Small intestine (tissue), 7 donors: ENCODE measurements at regions not wholly inside any gene's neighbourhood (a gene's known extent, or its start where the extent isn't known, plus 50 kb on each side); places are given as distances from the start of the nearest gene placed in this dataset.

Experiments
- DNase-seq, 2 donors: peaks; one replicate each; pipeline versions ENCODE4 v3.0.0 to v3.0.0-alpha.2; 2013
- FAIRE-seq: peaks from 2 replicates; lab custom pipeline; 2012; peaks lifted over from hg19 to GRCh38; lab: Jason Lieb, UNC
- H3K27ac ChIP-seq, 3 donors: one replicate each; pipeline ENCODE4 v1.5.1; 2013; ENCODE audit warnings: low read length in 2 of 3, mild to moderate bottlenecking in 2 of 3, control low read depth in 1 of 3, inconsistent platforms in 1 of 3, low read depth in 1 of 3, moderate library complexity in 1 of 3
- H3K27me3 ChIP-seq, 3 donors: one replicate each; pipeline ENCODE4 v1.6.1; 2013; ENCODE audit warnings: low read length in 3 of 3, inconsistent platforms in 1 of 3; ENCODE audit not compliant: control insufficient read depth in 3 of 3, insufficient read depth in 3 of 3
- H3K36me3 ChIP-seq, 3 donors: one replicate each; pipeline ENCODE4 v1.6.1; 2013; ENCODE audit warnings: low read length in 3 of 3, inconsistent platforms in 1 of 3, low read depth in 1 of 3, mild to moderate bottlenecking in 1 of 3, moderate library complexity in 1 of 3; ENCODE audit not compliant: control insufficient read depth in 3 of 3, insufficient read depth in 2 of 3
- H3K4me1 ChIP-seq, 3 donors: one replicate each; pipeline ENCODE4 v1.6.1; 2013; ENCODE audit warnings: low read length in 2 of 3, inconsistent platforms in 1 of 3, low read depth in 1 of 3, mild to moderate bottlenecking in 1 of 3, moderate library complexity in 1 of 3; ENCODE audit not compliant: control insufficient read depth in 3 of 3, insufficient read depth in 2 of 3
- H3K4me3 ChIP-seq, 3 donors: one replicate each; pipeline ENCODE4 v1.5.1; 2013; ENCODE audit warnings: low read length in 3 of 3, control low read depth in 1 of 3, inconsistent platforms in 1 of 3, low read depth in 1 of 3, mild to moderate bottlenecking in 1 of 3, moderate library complexity in 1 of 3
- H3K9me3 ChIP-seq, 2 donors: one replicate each; pipeline ENCODE4 v1.6.1; 2013; ENCODE audit warnings: low read depth in 1 of 2, low read length in 1 of 2; ENCODE audit not compliant: control insufficient read depth in 2 of 2, insufficient read depth in 1 of 2
- WGBS, 3 donors: extraction: QIAGEN DNeasy Blood & Tissue Kit; methylation state at CpG; one replicate each; pipeline ENCODE4 v1.1.7; 2013; 5-methylcytosine and 5-hydroxymethylcytosine counted together
- donor health status: healthy with polysubstance abuse.
- donor health status: control.
- donor health status: control.
- donor health status: Bipolar disorder and iron deficiency.
- donor health status: healthy.

- DNase-seq (no peak), FAIRE-seq (no peak)
- Histone ChIP-seq H3K27ac (no peak overlapping the region), H3K4me3 (no peak overlapping the region), H3K36me3 (no peaks in the 10 kb centered on the region), H3K9me3 (no peaks in the 10 kb centered on the region), H3K4me1 (no peaks in the 10 kb centered on the region), H3K27me3 (peaks cover 0 to 2% (median 0%) of the 10 kb centered on the region in 3 donors)
- 78 to 86% (median 79%) methylated on average over 29 of the region's 29 CpGs for WGBS, 3 donors
Measured at GRCh38 chr2:240322231-240322955, 113.1 kb upstream of the GPC1 start.

- H3K27me3 ChIP-seq: peaks cover 0 to 2% (median 0%) of the 10 kb centered on the region in 3 donors
- H3K4me3 ChIP-seq: no peak overlapping the region
- H3K9me3 ChIP-seq: no peaks in the 10 kb centered on the region
- H3K36me3 ChIP-seq: no peaks in the 10 kb centered on the region
- WGBS, 3 donors: 79 to 83% (median 83%) methylated on average over 25 of the region's 25 CpGs
- FAIRE-seq (no peak), DNase-seq (no peak)
- H3K4me1 ChIP-seq: no peaks in the 10 kb centered on the region
- no peak overlapping the region for H3K27ac ChIP-seq
Measured at GRCh38 chr2:240322991-240323390, 112.5 kb upstream of the GPC1 start.

- no peaks in the 10 kb centered on the region for H3K9me3 ChIP-seq
- no peaks in the 10 kb centered on the region for H3K27me3 ChIP-seq
- no peak overlapping the region for H3K4me3 ChIP-seq
- FAIRE-seq: no peak
- H3K36me3 ChIP-seq: no peaks in the 10 kb centered on the region
- 80 to 84% (median 84%) methylated on average over 28 of the region's 28 CpGs for WGBS, 3 donors
- H3K4me1 ChIP-seq: no peaks in the 10 kb centered on the region
- H3K27ac ChIP-seq: no peak overlapping the region
- no peak for DNase-seq
Measured at GRCh38 chr2:240323601-240324291, 111.7 kb upstream of the GPC1 start.

- DNase-seq (no peak), FAIRE-seq (no peak)
- Histone ChIP-seq H3K36me3 (no peaks in the 10 kb centered on the region), H3K4me3 (no peak overlapping the region), H3K27ac (no peak overlapping the region), H3K27me3 (no peaks in the 10 kb centered on the region), H3K9me3 (no peaks in the 10 kb centered on the region), H3K4me1 (no peaks in the 10 kb centered on the region)
- 74 to 84% (median 75%) methylated on average over 25 of the region's 25 CpGs for WGBS, 3 donors
Measured at GRCh38 chr2:240324312-240325015, 111.0 kb upstream of the GPC1 start.

GRCh38 chr2:240325016-240326007 is 110.2 kb upstream of the GPC1 start:
- WGBS, 3 donors: 67 to 76% (median 68%) methylated on average over 25 of the region's 25 CpGs
- Histone ChIP-seq H3K27ac (no peak overlapping the region), H3K27me3 (no peaks in the 10 kb centered on the region), H3K36me3 (no peaks in the 10 kb centered on the region), H3K4me3 (no peak overlapping the region), H3K9me3 (peaks cover 0 to 4% of the 10 kb centered on the region in 2 donors), H3K4me1 (no peaks in the 10 kb centered on the region)
- FAIRE-seq (no peak), DNase-seq (no peak)

- no peak for DNase-seq
- Histone ChIP-seq H3K36me3 (no peaks in the 10 kb centered on the region), H3K27me3 (no peaks in the 10 kb centered on the region), H3K27ac (no peak overlapping the region), H3K4me3 (no peak overlapping the region), H3K9me3 (peaks cover 0 to 4% of the 10 kb centered on the region in 2 donors), H3K4me1 (no peaks in the 10 kb centered on the region)
- 51 to 60% (median 58%) methylated on average over 4 of the region's 4 CpGs for WGBS, 3 donors
- FAIRE-seq: no peak
Measured at GRCh38 chr2:240326246-240326645, 109.2 kb upstream of the GPC1 start.

GRCh38 chr2:240326886-240327285 is 108.6 kb upstream of the GPC1 start:
- no peaks in the 10 kb centered on the region for H3K4me1 ChIP-seq
- no peaks in the 10 kb centered on the region for H3K27me3 ChIP-seq
- no peak overlapping the region for H3K27ac ChIP-seq
- peaks cover 0 to 4% of the 10 kb centered on the region in 2 donors for H3K9me3 ChIP-seq
- FAIRE-seq: no peak
- DNase-seq: no peak
- WGBS, 3 donors: 84 to 85% (median 84%) methylated on average over 9 of the region's 9 CpGs
- no peaks in the 10 kb centered on the region for H3K36me3 ChIP-seq
- no peak overlapping the region for H3K4me3 ChIP-seq
